ENCODE measurements at regions not wholly inside any gene's neighbourhood (a gene's known extent, or its start where the extent isn't known, plus 50 kb on each side); places are given as distances from the start of the nearest gene placed in this dataset.

DNA sequence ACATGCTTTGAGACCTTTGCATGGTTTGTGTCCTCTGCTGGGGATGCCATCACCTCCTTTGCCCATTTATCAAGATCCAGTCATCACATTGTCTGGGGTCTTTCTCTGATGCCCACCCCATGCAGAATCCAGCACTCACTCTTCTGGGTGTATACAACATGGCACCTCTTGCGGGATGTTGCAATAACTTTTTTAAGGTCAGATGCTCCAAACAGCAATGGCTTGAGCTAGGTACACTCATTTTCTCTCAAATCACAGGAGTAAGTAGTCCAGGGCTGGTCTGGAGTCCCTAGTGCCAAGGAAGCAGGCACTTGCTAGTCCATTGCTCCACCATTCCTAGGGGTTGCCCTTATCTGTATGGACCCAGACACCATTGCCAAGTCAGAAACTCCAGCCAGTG, 196.6 kb upstream of the KCNG1 start:
- Histone ChIP-seq H3K36me3 (ENCODE audit: insufficient read depth, low read length) (no peaks in the 10 kb centered on the region), H3K4me1 (ENCODE audit: insufficient read depth, low read length) (peaks cover 5% of the 10 kb centered on the region), H3K27ac (ENCODE audit: low read depth in 1 of 2, low read length in 2 of 2) (no peak overlapping the region), H3K4me3 (ENCODE audit: low read length) (no peak overlapping the region), H3K9me3 (ENCODE audit: control insufficient read depth in 1 of 2, insufficient read depth in 1 of 2, low read length in 2 of 2) (peaks cover 5 to 14% of the 10 kb centered on the region in 2 experiments), H3K27me3 (ENCODE audit: control insufficient read depth in 1 of 2, insufficient read depth in 2 of 2, low read length in 2 of 2) (peaks cover 26 to 40% of the 10 kb centered on the region in 2 experiments)
- DNase-seq (no peak), ATAC-seq (ENCODE audit: poor library complexity) (no peak)
- peaks cover 77% of the 10 kb centered on the region for H3K27me3 Mint-ChIP-seq
- CTCF ChIA-PET = no interaction called here
- no peak overlapping the region for H3K27ac Mint-ChIP-seq
- intact Hi-C loops (cut with DNase I, micrococcal nuclease) = no loop called here
- POLR2A ChIA-PET = no interaction called here
- TF ChIP-seq, protein P1, sequence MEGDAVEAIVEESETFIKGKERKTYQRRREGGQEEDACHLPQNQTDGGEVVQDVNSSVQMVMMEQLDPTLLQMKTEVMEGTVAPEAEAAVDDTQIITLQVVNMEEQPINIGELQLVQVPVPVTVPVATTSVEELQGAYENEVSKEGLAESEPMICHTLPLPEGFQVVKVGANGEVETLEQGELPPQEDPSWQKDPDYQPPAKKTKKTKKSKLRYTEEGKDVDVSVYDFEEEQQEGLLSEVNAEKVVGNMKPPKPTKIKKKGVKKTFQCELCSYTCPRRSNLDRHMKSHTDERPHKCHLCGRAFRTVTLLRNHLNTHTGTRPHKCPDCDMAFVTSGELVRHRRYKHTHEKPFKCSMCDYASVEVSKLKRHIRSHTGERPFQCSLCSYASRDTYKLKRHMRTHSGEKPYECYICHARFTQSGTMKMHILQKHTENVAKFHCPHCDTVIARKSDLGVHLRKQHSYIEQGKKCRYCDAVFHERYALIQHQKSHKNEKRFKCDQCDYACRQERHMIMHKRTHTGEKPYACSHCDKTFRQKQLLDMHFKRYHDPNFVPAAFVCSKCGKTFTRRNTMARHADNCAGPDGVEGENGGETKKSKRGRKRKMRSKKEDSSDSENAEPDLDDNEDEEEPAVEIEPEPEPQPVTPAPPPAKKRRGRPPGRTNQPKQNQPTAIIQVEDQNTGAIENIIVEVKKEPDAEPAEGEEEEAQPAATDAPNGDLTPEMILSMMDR (IDR thresholded peaks at IDR 0.05) = no peak
- H3K36me3 Mint-ChIP-seq (ENCODE audit: low read depth) = no peaks in the 10 kb centered on the region
- H3K4me3 Mint-ChIP-seq = no peak overlapping the region
- peaks cover 2% of the 10 kb centered on the region for H3K9me3 Mint-ChIP-seq
- H3K4me1 Mint-ChIP-seq (ENCODE audit: low read depth) = peaks cover 4% of the 10 kb centered on the region

DNA sequence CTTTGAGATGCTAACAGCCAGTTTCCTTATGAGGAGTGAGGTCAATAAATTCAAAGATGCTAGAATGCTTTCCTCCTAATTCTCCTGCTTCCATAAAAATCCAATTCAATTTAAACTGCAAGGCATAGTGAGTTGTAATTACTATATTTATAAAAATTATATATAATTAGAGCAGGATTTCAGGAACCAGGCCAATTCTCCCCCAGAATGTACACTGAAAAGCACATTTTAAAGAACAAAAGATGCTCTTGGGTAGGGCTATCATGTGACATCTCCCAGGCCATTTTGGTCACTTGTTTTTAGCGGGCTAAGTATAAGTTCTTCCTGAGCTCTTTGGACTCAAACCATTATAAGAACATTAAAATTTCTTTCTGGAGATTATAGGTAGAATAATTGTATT, 195.7 kb upstream of the KCNG1 start:
- Mint-ChIP-seq H3K4me1 (ENCODE audit: low read depth) (peaks cover 4% of the 10 kb centered on the region), H3K27me3 (peaks cover 85% of the 10 kb centered on the region), H3K27ac (no peak overlapping the region), H3K4me3 (no peak overlapping the region), H3K36me3 (ENCODE audit: low read depth) (no peaks in the 10 kb centered on the region), H3K9me3 (peaks cover 2% of the 10 kb centered on the region)
- POLR2A ChIA-PET = no interaction called here
- Histone ChIP-seq H3K27me3 (ENCODE audit: control insufficient read depth in 1 of 2, insufficient read depth in 2 of 2, low read length in 2 of 2) (peaks cover 26 to 46% of the 10 kb centered on the region in 2 experiments), H3K27ac (ENCODE audit: low read depth in 1 of 2, low read length in 2 of 2) (no peak overlapping the region), H3K9me3 (ENCODE audit: control insufficient read depth in 1 of 2, insufficient read depth in 1 of 2, low read length in 2 of 2) (peaks cover 5 to 14% of the 10 kb centered on the region in 2 experiments), H3K4me1 (ENCODE audit: insufficient read depth, low read length) (peaks cover 5% of the 10 kb centered on the region), H3K4me3 (ENCODE audit: low read length) (no peak overlapping the region), H3K36me3 (ENCODE audit: insufficient read depth, low read length) (no peaks in the 10 kb centered on the region)
- CTCF ChIA-PET = no interaction called here
- DNase-seq = no peak
- intact Hi-C loops (cut with DNase I, micrococcal nuclease) = no loop called here
- TF ChIP-seq, protein P1 (IDR thresholded peaks at IDR 0.05) = no peak
- ATAC-seq (ENCODE audit: poor library complexity) = no peak

DNA sequence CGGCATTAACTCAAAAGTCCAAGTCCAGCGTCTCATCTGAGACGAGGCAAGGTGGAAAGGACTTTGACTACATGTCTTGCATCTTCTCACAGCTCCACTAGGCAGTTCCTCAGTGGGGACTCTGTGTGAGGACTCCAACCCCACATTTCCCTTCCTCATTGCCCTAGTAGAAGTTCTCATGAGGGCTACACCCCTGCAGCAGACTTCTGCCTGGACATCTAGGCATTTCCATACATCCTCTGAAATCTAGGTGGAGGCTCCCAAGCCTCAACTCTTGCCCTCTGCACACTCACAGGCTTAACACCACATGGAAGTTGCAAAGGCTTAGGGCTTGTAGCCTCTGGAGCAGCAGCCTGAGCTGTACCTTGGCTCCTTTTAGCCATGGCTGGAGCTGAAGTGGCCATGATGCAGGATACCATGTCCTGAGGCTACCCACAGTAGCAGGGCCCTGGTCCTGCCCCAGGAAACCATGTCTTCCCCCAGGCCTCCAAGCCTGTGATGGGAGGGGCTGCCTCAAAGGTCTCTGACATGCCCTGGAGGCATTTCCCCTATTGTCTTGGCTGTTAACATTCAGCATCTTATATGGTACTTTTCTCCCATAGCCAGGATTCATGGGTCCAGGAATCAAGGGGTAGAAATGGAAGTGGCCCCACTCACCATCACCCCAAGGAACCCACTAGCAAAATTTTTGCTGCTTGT, 194.6 kb upstream of the KCNG1 start:
- H3K4me3 ChIP-seq (ENCODE audit: low read length) = no peak overlapping the region
- ChIA-PET POLR2A (no interaction called here), CTCF (no interaction called here)
- intact Hi-C loops (cut with DNase I, micrococcal nuclease) = no loop called here
- H3K27ac ChIP-seq (ENCODE audit: low read depth in 1 of 2, low read length in 2 of 2) = no peak overlapping the region
- peaks cover 26 to 57% of the 10 kb centered on the region in 2 experiments for H3K27me3 ChIP-seq (ENCODE audit: control insufficient read depth in 1 of 2, insufficient read depth in 2 of 2, low read length in 2 of 2)
- H3K4me3 Mint-ChIP-seq = no peak overlapping the region
- no peaks in the 10 kb centered on the region for H3K36me3 ChIP-seq (ENCODE audit: insufficient read depth, low read length)
- DNase-seq = no peak
- H3K27ac Mint-ChIP-seq = no peak overlapping the region
- TF ChIP-seq, protein P1 (IDR thresholded peaks at IDR 0.05) = no peak
- ATAC-seq (ENCODE audit: poor library complexity) = no peak
- H3K27me3 Mint-ChIP-seq = peaks cover 92% of the 10 kb centered on the region
- H3K4me1 Mint-ChIP-seq (ENCODE audit: low read depth) = peaks cover 4% of the 10 kb centered on the region
- no peaks in the 10 kb centered on the region for H3K36me3 Mint-ChIP-seq (ENCODE audit: low read depth)
- H3K9me3 ChIP-seq (ENCODE audit: control insufficient read depth in 1 of 2, insufficient read depth in 1 of 2, low read length in 2 of 2) = peaks cover 5 to 14% of the 10 kb centered on the region in 2 experiments
- H3K9me3 Mint-ChIP-seq = peaks cover 2% of the 10 kb centered on the region
- H3K4me1 ChIP-seq (ENCODE audit: insufficient read depth, low read length) = peaks cover 5% of the 10 kb centered on the region
